ENCODE measurements at regions not wholly inside any gene's neighbourhood (a gene's known extent, or its start where the extent isn't known, plus 50 kb on each side); places are given as distances from the start of the nearest gene placed in this dataset.

DNA sequence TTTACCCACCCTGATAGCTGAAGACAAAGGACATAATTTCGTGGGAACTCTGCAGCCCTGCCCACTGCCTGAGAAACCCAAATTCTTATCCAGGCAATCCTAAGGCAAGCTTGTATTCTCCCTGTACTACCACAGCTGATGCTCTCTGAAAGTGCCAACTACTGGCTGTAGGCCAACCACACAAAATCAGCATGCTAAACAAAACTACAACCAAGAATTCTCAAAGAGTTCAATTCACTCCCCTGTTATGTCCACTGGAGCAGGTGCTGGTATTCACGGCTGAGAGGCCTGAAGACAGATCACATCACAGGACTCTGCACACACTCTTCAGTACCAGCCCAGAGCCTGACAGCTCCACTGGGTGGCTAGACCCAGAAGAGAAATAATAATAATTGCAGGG is 375.9 kb upstream of the NDST4 start:
- TF ChIP-seq POLR2A (IDR thresholded peaks at IDR 0.05; ENCODE audit: low read depth, low read length) (no peak), POLR2AphosphoS5 (IDR thresholded peaks at IDR 0.05; ENCODE audit: low read depth, low read length) (no peak), TAF1 (IDR thresholded peaks at IDR 0.05; ENCODE audit: borderline replicate concordance, low read depth, low read length) (no peak)
